ENCODE measurements at regions not wholly inside any gene's neighbourhood (a gene's known extent, or its start where the extent isn't known, plus 50 kb on each side); places are given as distances from the start of the nearest gene placed in this dataset.

DNA sequence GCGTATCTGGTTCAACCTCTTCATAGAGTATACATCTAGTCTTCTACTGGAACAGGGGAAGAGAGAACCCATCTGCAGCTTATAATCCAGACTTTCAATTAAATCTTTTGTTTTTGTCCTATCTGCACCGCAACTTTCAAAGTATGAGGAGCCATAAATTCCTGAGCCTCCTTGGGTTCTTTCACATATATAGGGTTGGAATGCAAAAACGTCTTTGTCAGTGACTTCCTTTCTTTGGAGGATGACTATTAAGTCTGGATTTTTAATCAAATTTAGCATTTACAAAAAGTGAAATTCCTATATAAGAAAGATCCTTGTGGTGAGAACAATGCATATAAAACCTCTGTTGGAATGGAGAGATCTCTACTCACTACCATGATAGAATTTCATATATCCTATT, 370.8 kb downstream of the TMEM38B start:
- intact Hi-C loops (cut with DNase I; ENCODE audit: low total_unique reads) (no loop called here), in situ Hi-C loops (cut with MboI; ENCODE audit: low pct_ligation_motif_present in 1 of 4, low pct_unique_long_range_greater_than_20kb in 1 of 4, low sequenced_read_pairs in 3 of 4) (no loop called here)
- Histone ChIP-seq H3K27ac (no peak overlapping the region), H3K4me1 (no peaks in the 10 kb centered on the region), H3K27me3 (no peaks in the 10 kb centered on the region), H3K36me3 (no peaks in the 10 kb centered on the region), H3K4me3 (no peak overlapping the region), H3K9me3 (no peaks in the 10 kb centered on the region)
- 83 to 84% methylated on average over 3 of the region's 3 CpGs for WGBS, 2 donors (ENCODE audit: low coverage in 1 of 2)
- no peak for TF ChIP-seq POLR2A (IDR thresholded peaks at IDR 0.05)
- TF ChIP-seq, protein P1, sequence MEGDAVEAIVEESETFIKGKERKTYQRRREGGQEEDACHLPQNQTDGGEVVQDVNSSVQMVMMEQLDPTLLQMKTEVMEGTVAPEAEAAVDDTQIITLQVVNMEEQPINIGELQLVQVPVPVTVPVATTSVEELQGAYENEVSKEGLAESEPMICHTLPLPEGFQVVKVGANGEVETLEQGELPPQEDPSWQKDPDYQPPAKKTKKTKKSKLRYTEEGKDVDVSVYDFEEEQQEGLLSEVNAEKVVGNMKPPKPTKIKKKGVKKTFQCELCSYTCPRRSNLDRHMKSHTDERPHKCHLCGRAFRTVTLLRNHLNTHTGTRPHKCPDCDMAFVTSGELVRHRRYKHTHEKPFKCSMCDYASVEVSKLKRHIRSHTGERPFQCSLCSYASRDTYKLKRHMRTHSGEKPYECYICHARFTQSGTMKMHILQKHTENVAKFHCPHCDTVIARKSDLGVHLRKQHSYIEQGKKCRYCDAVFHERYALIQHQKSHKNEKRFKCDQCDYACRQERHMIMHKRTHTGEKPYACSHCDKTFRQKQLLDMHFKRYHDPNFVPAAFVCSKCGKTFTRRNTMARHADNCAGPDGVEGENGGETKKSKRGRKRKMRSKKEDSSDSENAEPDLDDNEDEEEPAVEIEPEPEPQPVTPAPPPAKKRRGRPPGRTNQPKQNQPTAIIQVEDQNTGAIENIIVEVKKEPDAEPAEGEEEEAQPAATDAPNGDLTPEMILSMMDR (IDR thresholded peaks at IDR 0.05) = no peak
- no peak for TF ChIP-seq POLR2AphosphoS5 (IDR thresholded peaks at IDR 0.05)
- no peak for TF ChIP-seq EP300 (IDR thresholded peaks at IDR 0.05; ENCODE audit: low read depth)
- DNase-seq = no peak

DNA sequence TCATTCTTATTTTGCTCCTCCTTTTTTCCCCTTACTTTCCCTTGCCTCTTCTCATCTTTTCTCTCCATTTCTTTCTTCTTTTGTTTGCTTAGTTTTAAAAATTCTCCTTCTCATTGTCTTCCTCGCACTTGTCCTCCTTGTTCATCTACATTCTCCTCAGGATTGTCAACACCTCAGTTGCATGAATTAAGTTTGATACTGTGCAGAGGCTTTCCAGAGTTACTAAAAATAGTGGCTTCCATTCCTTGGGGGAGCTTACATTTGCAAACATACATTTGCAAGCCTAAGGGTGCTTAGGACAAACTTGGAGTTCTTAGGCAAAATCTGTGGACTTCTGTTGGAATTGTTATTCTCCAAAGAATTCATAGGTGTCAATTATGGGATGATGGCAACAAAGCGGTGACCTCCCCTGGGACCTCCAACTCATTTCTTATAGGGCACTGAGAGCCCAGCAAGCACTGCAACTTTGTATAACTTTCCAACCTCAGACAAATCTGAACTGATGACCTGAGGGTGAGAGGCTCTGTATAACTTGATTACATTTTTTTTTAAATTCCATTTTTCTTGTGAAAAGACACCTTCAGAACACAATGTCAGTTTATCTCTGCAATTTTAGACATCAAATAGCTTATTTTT, 371.4 kb downstream of the TMEM38B start:
- no peaks in the 10 kb centered on the region for H3K27me3 ChIP-seq
- 81 to 83% methylated on average over 2 of the region's 2 CpGs for WGBS, 2 donors (ENCODE audit: low coverage in 1 of 2)
- in situ Hi-C loops (cut with MboI; ENCODE audit: low pct_ligation_motif_present in 1 of 4, low pct_unique_long_range_greater_than_20kb in 1 of 4, low sequenced_read_pairs in 3 of 4) = no loop called here
- intact Hi-C loops (cut with DNase I; ENCODE audit: low total_unique reads) = no loop called here
- no peaks in the 10 kb centered on the region for H3K36me3 ChIP-seq
- TF ChIP-seq POLR2AphosphoS5 (IDR thresholded peaks at IDR 0.05) (no peak), EP300 (IDR thresholded peaks at IDR 0.05; ENCODE audit: low read depth) (no peak), POLR2A (IDR thresholded peaks at IDR 0.05) (no peak)
- TF ChIP-seq, protein P1 (IDR thresholded peaks at IDR 0.05) = no peak
- no peaks in the 10 kb centered on the region for H3K4me1 ChIP-seq
- no peaks in the 10 kb centered on the region for H3K9me3 ChIP-seq
- H3K27ac ChIP-seq = no peak overlapping the region
- no peak overlapping the region for H3K4me3 ChIP-seq
- DNase-seq = no peak

DNA sequence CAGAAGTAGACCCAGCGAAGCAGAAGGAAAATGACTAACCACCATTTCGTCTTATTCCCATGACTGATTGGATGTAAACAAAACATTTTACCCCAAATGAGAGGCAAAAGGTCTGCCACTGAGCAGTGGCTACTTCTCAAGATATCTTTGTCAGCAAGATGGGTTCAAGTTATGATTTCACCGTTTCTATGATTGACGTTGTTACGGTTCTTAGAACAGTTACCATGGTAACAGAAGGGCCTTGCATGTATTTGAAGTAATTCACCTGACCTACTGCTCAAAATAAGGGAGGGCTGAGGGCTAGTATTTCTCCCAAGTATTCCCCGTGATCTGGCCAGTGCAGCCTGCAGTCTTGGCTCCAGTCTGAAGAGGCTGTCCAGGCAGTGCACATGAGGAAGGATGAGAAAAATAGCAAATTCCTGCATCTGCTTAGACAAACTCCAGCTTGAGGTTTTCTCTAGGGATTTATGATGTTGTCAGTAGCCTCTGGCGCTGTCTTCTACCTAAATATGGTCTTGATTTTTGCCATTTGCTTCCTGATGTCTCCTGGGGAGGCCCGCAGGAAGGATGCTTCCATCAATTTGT, 372.7 kb downstream of the TMEM38B start:
- no peak for TF ChIP-seq EP300 (IDR thresholded peaks at IDR 0.05; ENCODE audit: low read depth)
- TF ChIP-seq POLR2AphosphoS5 (IDR thresholded peaks at IDR 0.05) = peak in 2 of 3 donors; percentile 25 to 56
- intact Hi-C loops (cut with DNase I; ENCODE audit: low total_unique reads) = no loop called here

DNA sequence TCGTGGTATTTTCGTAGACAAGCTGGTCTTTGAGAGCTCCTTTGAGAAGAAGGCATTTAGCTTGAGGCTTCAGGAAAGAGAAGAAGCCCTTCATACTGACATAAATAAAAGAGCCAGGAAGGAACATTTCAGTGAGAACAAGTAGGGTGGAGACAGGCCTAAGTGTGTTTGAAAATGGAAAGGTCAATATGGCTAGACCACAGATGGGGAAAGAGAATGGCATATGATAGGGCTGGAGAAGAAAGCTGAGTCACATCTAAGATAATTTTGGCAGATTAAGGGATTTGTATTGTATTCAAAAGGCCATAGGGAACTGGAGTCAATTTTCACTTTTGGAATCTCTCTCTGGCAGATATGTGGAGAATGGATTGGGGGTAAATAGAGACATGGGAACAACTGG, 374.9 kb downstream of the TMEM38B start:
- DNase-seq = no peak
- intact Hi-C loops (cut with DNase I; ENCODE audit: low total_unique reads) (no loop called here), in situ Hi-C loops (cut with MboI; ENCODE audit: low pct_ligation_motif_present in 1 of 4, low pct_unique_long_range_greater_than_20kb in 1 of 4, low sequenced_read_pairs in 3 of 4) (no loop called here)
- TF ChIP-seq POLR2A (IDR thresholded peaks at IDR 0.05) = no peak
- TF ChIP-seq, protein P1 (IDR thresholded peaks at IDR 0.05) = no peak
- TF ChIP-seq EP300 (IDR thresholded peaks at IDR 0.05; ENCODE audit: low read depth) = no peak
- TF ChIP-seq POLR2AphosphoS5 (IDR thresholded peaks at IDR 0.05) = no peak
- H3K27me3 ChIP-seq = no peaks in the 10 kb centered on the region
- no peaks in the 10 kb centered on the region for H3K9me3 ChIP-seq
- H3K36me3 ChIP-seq = no peaks in the 10 kb centered on the region
- WGBS, 2 donors (ENCODE audit: low coverage in 1 of 2) = 79 to 91% methylated on average over 2 of the region's 2 CpGs
- no peaks in the 10 kb centered on the region for H3K4me1 ChIP-seq
- no peak overlapping the region for H3K4me3 ChIP-seq
- H3K27ac ChIP-seq = peak overlapping the region in 2 of 4 donors; percentile 0 to 27

More for the DNA sequence above, 372.7 kb downstream of the TMEM38B start:
- Histone ChIP-seq H3K4me3 (no peak overlapping the region), H3K36me3 (no peaks in the 10 kb centered on the region), H3K4me1 (no peaks in the 10 kb centered on the region), H3K9me3 (no peaks in the 10 kb centered on the region), H3K27ac (peak overlapping the region in 2 of 4 donors; percentile 2 to 35), H3K27me3 (no peaks in the 10 kb centered on the region)
- in situ Hi-C loops (cut with MboI; ENCODE audit: low pct_ligation_motif_present in 1 of 4, low pct_unique_long_range_greater_than_20kb in 1 of 4, low sequenced_read_pairs in 3 of 4) = no loop called here
- WGBS, 2 donors (ENCODE audit: low coverage in 1 of 2) = 72 to 78% methylated on average over 7 to 8 of the region's 8 CpGs
- no peak for DNase-seq
